ENCODE measurements at regions not wholly inside any gene's neighbourhood (a gene's known extent, or its start where the extent isn't known, plus 50 kb on each side); places are given as distances from the start of the nearest gene placed in this dataset.

- H3K4me3 ChIP-seq (ENCODE audit: low read depth, low read length): no peak overlapping the region
- TF ChIP-seq, protein P1, sequence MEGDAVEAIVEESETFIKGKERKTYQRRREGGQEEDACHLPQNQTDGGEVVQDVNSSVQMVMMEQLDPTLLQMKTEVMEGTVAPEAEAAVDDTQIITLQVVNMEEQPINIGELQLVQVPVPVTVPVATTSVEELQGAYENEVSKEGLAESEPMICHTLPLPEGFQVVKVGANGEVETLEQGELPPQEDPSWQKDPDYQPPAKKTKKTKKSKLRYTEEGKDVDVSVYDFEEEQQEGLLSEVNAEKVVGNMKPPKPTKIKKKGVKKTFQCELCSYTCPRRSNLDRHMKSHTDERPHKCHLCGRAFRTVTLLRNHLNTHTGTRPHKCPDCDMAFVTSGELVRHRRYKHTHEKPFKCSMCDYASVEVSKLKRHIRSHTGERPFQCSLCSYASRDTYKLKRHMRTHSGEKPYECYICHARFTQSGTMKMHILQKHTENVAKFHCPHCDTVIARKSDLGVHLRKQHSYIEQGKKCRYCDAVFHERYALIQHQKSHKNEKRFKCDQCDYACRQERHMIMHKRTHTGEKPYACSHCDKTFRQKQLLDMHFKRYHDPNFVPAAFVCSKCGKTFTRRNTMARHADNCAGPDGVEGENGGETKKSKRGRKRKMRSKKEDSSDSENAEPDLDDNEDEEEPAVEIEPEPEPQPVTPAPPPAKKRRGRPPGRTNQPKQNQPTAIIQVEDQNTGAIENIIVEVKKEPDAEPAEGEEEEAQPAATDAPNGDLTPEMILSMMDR (IDR thresholded peaks at IDR 0.05; ENCODE audit: control insufficient read depth, extremely low read depth, insufficient read depth): no peak
- no peak for DNase-seq (ENCODE audit: low read depth)
Observed at GRCh38 chr5:1731091-1731639, 68.5 kb downstream of the MRPL36 start.

- no peak overlapping the region for H3K4me3 ChIP-seq (ENCODE audit: low read depth, low read length)
- no peak for DNase-seq (ENCODE audit: low read depth)
- TF ChIP-seq, protein P1 (IDR thresholded peaks at IDR 0.05; ENCODE audit: control insufficient read depth, extremely low read depth, insufficient read depth): no peak
Observed at GRCh38 chr5:1730487-1730847, 69.2 kb downstream of the MRPL36 start.

DNA sequence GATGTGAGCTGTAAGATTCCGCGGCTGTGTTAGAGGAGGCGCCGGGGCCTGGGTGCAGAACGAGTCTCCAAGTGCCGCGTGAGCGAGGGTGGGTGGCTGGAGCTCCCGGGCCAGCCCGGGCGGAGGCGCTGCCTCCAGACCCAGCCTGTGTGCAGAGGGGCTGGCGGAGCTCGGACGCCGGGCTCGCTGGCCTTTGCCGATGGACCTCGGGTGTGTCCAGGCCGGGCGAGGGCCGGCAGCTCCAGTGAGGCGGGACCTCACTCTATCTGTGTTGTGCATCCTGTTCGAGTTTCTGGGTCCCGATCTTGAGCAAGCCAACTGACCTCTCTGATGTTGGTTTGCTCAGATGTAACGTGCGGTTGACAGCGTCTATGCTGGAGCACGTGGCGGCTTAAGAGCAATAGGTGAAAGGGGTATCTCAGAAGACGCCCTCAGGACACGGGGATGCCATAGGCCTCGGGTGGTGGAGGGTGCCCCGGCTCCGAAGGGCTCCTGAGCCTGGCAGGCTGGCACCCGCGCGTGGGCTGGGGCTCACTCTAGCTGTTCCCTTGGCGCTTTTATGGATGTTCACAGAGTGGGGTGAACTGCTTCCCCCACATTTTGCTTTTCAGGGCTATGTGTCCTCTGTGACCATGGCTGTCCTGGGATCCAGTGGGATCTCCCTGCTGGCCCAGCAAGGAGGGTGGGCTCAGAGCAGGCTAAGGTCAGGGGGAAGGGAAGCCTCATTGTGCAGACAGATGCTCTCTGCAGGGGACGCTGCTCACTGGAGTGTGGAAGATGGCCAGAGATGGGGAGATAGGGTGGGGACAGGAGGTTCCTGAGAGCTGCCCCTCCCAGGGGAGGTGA lies 69.8 kb downstream of the MRPL36 start:
- DNase-seq (ENCODE audit: low read depth): no peak
- TF ChIP-seq, protein P1 (IDR thresholded peaks at IDR 0.05; ENCODE audit: control insufficient read depth, extremely low read depth, insufficient read depth): no peak
- no peak overlapping the region for H3K4me3 ChIP-seq (ENCODE audit: low read depth, low read length)

DNA sequence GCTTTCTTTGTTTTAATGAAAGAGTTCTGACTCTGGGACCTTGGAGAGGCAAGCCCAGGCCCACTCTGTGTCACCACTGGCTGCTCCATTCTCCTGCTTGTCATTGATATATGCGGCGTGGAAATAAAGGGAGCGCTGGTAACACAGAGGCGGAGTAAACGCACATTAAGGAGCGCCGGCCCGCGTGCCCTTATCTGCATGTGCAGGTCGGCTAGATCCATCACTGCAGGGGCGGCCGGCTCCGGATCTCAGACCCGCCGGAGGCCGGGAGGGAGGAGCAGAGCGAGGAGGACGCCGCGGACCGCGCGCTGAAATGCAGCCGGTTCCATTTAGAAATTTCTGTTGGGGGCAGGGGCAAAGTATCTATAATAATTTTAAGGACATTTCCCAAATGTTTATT lies 70.8 kb downstream of the MRPL36 start:
- no peak for DNase-seq (ENCODE audit: low read depth)
- TF ChIP-seq, protein P1 (IDR thresholded peaks at IDR 0.05; ENCODE audit: control insufficient read depth, extremely low read depth, insufficient read depth): no peak
- H3K4me3 ChIP-seq (ENCODE audit: low read depth, low read length): no peak overlapping the region

DNA sequence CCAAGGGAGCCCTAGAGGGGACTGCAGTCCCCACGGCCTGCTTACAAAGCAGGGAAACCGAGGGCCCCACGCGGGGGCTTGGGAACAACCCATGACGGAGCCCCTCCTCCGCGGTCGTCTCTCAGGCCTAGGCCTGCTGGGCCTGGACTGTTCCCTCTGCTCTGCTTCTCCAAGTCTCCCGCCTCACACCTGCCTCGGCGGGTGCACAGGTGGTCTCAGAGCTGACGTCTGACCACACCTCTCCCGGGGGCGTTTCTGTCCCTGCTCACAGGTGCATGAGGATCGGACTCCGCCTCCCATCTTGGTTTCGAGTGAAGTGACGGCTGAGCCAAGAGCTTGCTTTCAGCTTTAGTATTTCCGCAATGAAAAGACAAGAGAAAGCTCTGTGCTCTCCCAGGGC lies 72.1 kb downstream of the MRPL36 start:
- DNase-seq (ENCODE audit: low read depth): no peak
- no peak overlapping the region for H3K4me3 ChIP-seq (ENCODE audit: low read depth, low read length)
- TF ChIP-seq, protein P1 (IDR thresholded peaks at IDR 0.05; ENCODE audit: control insufficient read depth, extremely low read depth, insufficient read depth): no peak

DNA sequence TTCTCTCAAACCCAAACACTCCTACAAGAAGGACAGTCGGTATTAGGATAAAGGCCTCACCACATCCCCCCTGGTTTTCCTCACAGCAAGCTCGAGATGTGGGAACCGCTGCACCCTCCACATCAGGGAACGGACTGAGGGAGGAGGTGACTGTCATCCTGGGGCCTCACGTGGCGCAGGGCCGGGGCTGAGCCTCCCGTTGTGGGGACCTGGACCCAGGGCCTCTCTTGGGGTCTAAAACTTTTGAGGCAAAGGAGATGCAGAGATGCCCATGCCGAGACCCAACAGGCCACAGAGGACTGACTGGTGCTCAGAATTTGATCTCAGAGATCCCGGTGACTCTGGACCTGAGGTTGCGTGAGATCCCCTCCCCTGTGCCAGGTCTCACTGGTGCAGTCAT lies 72.7 kb downstream of the MRPL36 start:
- TF ChIP-seq, protein P1 (IDR thresholded peaks at IDR 0.05; ENCODE audit: control insufficient read depth, extremely low read depth, insufficient read depth): no peak
- no peak overlapping the region for H3K4me3 ChIP-seq (ENCODE audit: low read depth, low read length)
- no peak for DNase-seq (ENCODE audit: low read depth)

All from LNCaP clone FGC (cell line).